ENCODE measurements at regions not wholly inside any gene's neighbourhood (a gene's known extent, or its start where the extent isn't known, plus 50 kb on each side); places are given as distances from the start of the nearest gene placed in this dataset.

DNA sequence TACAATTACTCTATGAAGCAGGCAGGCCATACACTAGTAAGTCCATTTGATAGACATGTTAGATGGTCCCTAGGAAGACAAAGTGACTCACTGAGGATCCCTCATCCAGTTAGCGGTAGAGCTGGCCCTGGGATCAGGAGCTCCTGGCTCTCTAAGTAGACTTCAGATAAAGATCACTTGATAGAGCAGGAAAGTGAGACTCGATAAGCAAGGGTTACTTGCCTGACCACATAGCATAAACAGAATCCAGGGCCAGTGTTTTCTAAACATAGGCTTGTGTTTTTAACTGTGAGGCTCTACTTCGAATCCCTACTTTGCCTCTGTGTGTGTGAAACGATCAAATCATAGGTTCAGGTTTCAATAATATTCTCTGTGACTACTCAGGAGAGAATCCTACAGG, 355.2 kb upstream of the TRIB2 start:
- H3K4me3 ChIP-seq (ENCODE audit: low read length): no peak overlapping the region
- TF ChIP-seq, protein P1, sequence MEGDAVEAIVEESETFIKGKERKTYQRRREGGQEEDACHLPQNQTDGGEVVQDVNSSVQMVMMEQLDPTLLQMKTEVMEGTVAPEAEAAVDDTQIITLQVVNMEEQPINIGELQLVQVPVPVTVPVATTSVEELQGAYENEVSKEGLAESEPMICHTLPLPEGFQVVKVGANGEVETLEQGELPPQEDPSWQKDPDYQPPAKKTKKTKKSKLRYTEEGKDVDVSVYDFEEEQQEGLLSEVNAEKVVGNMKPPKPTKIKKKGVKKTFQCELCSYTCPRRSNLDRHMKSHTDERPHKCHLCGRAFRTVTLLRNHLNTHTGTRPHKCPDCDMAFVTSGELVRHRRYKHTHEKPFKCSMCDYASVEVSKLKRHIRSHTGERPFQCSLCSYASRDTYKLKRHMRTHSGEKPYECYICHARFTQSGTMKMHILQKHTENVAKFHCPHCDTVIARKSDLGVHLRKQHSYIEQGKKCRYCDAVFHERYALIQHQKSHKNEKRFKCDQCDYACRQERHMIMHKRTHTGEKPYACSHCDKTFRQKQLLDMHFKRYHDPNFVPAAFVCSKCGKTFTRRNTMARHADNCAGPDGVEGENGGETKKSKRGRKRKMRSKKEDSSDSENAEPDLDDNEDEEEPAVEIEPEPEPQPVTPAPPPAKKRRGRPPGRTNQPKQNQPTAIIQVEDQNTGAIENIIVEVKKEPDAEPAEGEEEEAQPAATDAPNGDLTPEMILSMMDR (conservative IDR thresholded peaks at IDR 0.05; ENCODE audit: low read length): no peak
- DNase-seq (ENCODE audit: low read depth): no peak

DNA sequence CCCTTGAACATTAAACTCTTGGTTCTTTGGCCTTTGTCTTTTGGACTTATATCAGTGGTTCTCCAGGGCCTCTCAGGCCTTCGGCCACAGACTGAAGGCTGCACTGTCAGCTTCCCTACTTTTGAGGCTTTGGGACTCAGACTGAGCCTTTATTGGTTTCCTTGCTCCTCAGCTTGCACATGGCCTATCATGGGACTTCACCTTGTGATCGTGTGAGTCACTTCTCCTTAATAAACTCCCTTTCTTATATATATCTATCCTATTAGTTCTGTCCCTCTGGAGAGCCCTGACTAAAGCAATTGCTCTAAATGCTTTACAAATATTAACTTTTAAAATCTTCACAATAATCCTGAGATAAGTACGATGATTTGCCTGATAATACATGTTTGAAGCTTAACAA, 353.6 kb upstream of the TRIB2 start:
- no peak overlapping the region for H3K4me3 ChIP-seq (ENCODE audit: low read length)
- DNase-seq (ENCODE audit: low read depth): no peak
- TF ChIP-seq, protein P1 (conservative IDR thresholded peaks at IDR 0.05; ENCODE audit: low read length): no peak

DNA sequence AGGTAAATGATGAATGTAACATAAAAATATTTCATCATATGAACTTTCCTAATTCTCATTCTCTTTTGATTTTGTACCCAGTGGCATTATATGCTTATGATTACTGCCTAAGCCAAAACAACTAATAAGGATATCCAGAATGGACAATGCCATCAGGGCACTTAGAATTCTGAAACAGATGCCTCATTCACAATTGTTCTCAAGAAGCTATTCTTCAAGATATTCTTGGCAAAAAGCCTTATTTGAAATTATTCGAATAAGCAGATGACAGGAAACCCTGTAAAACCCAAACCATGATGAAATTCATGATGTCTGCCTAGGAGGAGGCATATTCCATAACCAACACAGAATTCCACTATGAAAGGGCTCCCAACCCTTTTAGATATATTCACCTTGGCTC, 353.2 kb upstream of the TRIB2 start:
- no peak for DNase-seq (ENCODE audit: low read depth)
- no peak overlapping the region for H3K4me3 ChIP-seq (ENCODE audit: low read length)

DNA sequence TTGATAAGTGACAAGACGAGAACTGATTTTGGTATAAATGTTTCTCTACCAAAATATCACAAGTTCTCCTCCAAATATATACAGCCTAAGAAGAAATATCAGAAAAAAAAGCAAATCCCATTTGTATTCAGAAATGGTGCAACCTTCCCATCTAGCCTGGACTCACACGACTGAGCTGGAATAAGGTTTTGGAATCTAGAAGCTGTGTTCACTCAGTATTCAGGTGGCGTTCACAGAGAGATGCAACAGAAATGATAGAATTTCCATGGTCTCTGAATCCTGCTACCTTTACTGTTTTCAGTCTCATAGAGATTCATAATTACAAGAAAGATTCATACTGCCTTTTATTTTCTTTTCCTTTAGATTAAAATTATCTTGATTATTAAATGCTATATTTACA, 347.2 kb upstream of the TRIB2 start:
- no peak overlapping the region for H3K4me3 ChIP-seq (ENCODE audit: low read length)
- TF ChIP-seq, protein P1 (conservative IDR thresholded peaks at IDR 0.05; ENCODE audit: low read length): no peak
- no peak for DNase-seq (ENCODE audit: low read depth)

More for the DNA sequence above, 353.2 kb upstream of the TRIB2 start:
- TF ChIP-seq, protein P1 (conservative IDR thresholded peaks at IDR 0.05; ENCODE audit: low read length): no peak

DNA sequence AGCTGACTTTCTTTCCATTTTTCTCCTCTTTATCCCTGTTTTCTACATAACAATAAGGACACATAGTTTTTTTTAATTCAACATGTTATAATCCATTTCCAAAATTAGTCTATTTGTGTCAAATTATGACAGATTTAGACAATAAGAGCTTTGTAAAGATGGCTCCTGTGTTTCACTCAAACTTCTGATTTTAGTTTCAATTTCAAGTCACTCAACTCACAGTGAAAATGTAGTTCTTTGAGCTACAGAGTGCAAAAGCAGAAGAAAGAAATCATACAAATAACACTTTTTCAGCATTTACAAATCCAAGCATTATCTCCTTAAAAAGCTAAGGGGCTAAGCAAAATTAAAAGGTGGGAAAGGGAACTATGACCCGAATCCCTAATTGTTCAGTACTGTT, 340.7 kb upstream of the TRIB2 start:
- no peak for DNase-seq (ENCODE audit: low read depth)
- TF ChIP-seq, protein P1 (conservative IDR thresholded peaks at IDR 0.05; ENCODE audit: low read length): no peak
- H3K4me3 ChIP-seq (ENCODE audit: low read length): no peak overlapping the region

DNA sequence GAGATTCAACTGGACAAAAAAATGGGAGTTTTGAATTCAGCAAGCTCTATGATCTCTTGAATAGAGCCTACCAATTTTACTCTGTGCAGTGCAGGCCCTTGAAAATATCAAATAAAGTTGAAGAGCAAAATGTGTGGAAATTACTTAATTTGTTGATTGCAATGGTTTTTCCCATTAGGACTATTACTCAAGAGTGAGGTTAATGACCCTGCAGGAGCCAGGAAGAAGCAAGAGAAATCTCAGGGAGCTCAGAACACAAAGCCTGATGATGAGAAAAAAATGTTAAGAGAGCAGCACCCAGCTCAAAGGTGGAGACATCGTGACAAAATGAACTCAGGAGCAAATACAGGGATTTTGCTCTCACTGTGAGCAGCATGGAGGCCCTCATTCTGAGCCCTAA, 337.6 kb upstream of the TRIB2 start:
- TF ChIP-seq, protein P1 (conservative IDR thresholded peaks at IDR 0.05; ENCODE audit: low read length): no peak
- DNase-seq (ENCODE audit: low read depth): no peak
- no peak overlapping the region for H3K4me3 ChIP-seq (ENCODE audit: low read length)

DNA sequence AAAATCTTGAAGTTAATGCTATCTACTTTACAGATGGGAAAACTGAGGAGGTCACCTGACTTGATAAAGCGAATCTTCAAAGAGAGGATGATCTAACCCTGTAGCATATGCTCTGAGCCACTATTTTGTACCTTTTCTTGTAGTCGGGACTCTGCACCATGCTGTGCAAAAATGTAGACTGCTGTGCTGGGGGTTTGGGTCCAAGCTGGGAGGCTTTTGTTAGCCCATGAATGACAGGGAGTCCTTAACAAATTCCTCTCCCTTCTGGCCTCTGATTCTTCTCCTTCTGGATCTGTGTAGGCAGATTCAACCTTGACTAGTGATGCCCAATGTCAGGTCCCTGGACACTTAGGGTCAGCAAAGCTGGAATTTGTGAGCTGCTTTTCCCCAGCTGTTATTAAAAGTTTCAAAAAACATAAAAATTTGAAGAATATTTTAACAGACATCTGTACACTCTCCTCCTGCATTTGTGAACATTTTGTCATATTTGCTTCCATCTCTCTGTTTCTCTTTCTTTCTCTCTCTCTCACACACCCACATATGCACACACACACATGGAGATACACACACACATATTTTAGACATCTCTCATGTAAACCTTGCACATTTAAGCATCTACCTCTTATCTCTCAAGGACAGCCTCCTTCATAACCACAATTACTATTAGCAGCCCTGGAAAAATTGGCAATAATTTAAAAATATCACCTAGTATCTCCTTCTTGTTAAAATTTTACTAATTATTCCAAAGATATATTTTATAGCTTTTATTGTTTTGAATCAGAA, 335.0 kb upstream of the TRIB2 start:
- TF ChIP-seq, protein P1 (conservative IDR thresholded peaks at IDR 0.05; ENCODE audit: low read length): no peak
- H3K4me3 ChIP-seq (ENCODE audit: low read length): no peak overlapping the region
- no peak for DNase-seq (ENCODE audit: low read depth)

Measured in AG10803 (cell line).